Upper lobe of left lung (tissue), 6 donors: ENCODE measurements at regions not wholly inside any gene's neighbourhood (a gene's known extent, or its start where the extent isn't known, plus 50 kb on each side); places are given as distances from the start of the nearest gene placed in this dataset.

Experiments
- ATAC-seq, 2 donors: fragments of 200-7000 bp; cut with Tn5 transposase; one replicate each; pipeline ENCODE4 v1.9.1; 2022; ENCODE audit warnings: mild to moderate bottlenecking in 2 of 2, moderate library complexity in 2 of 2; ENCODE audit not compliant: low FRiP score in 2 of 2
- DNase-seq, 2 donors: peaks; one replicate each; pipeline ENCODE4 v3.0.0-alpha.2; 2019 to 2020
- H3K27ac ChIP-seq, 4 donors: fragments of 200-600 bp; sonication (generic); one replicate each; pipeline ENCODE4 v1.5.1; 2016 to 2019
- H3K27me3 ChIP-seq, 4 donors: fragments of 200-600 bp; sonication (generic); one replicate each; pipeline ENCODE4 v1.5.1; 2017 to 2019
- H3K36me3 ChIP-seq, 4 donors: fragments of 200-600 bp; sonication (generic); one replicate each; pipeline ENCODE4 v1.5.1; 2016 to 2019
- H3K4me1 ChIP-seq, 4 donors: fragments of 200-600 bp; sonication (generic); one replicate each; pipeline ENCODE4 v1.5.1; 2018 to 2019
- H3K4me3 ChIP-seq, 4 donors: fragments of 200-600 bp; sonication (generic); one replicate each; pipeline ENCODE4 v1.5.1; 2017 to 2019; ENCODE audit warnings: mild to moderate bottlenecking in 2 of 4, moderate library complexity in 1 of 4
- H3K9me3 ChIP-seq, 4 donors: fragments of 200-600 bp; sonication (generic); one replicate each; pipeline ENCODE4 v1.5.1; 2018 to 2019
- CTCF ChIP-seq, 6 experiments: fragments of 450-650 bp in 4 of 6; fragments of 200-600 bp in 2 of 6; sonication (generic) in 2 of 6; IDR thresholded peaks; one replicate each; pipeline ENCODE4 v1.5.1; 2016 to 2019; ENCODE audit warnings: antibody characterized with exemption in 6 of 6
- EP300 ChIP-seq, 4 donors: sonication (generic); formaldehyde crosslinking; IDR thresholded peaks; one replicate each; pipeline ENCODE4 v1.5.1; 2017; ENCODE audit warnings: antibody characterized with exemption in 4 of 4, control low read depth in 2 of 4
- POLR2A ChIP-seq, 4 donors: fragments of 450-650 bp; IDR thresholded peaks; one replicate each; pipeline ENCODE4 v1.5.1; 2016 to 2017; ENCODE audit warnings: antibody characterized with exemption in 4 of 4, mild to moderate bottlenecking in 2 of 4
- POLR2AphosphoS5 ChIP-seq, 2 donors: sonication (generic); formaldehyde crosslinking; IDR thresholded peaks; one replicate each; pipeline ENCODE4 v1.5.1; 2017; ENCODE audit warnings: antibody characterized with exemption in 2 of 2
- WGBS, 2 donors: methylation state at CpG; one replicate each; pipeline ENCODE4 v1.1.5; 2017 to 2018; 5-methylcytosine and 5-hydroxymethylcytosine counted together
- donor health status: DM: no; HTN: no; CAD: no; lungs with moderate emphysema.
- donor health status: DM: no; HTN: yes; CAD: no; lungs with severe emphysema.

GRCh38 chr1:37243368-37244082 is 209.2 kb upstream of the GRIK3 start:
- Histone ChIP-seq H3K4me3 (no peak overlapping the region), H3K36me3 (no peaks in the 10 kb centered on the region), H3K27me3 (no peaks in the 10 kb centered on the region), H3K27ac (no peak overlapping the region), H3K4me1 (no peaks in the 10 kb centered on the region), H3K9me3 (no peaks in the 10 kb centered on the region)
- no peak for DNase-seq
- WGBS, 2 donors, result 49 to 65% methylated on average over 8 to 12 of the region's 12 CpGs
- ATAC-seq, result no peak
- no peak for TF ChIP-seq EP300 (IDR thresholded peaks at IDR 0.05)
- TF ChIP-seq CTCF (IDR thresholded peaks at IDR 0.05), result no peak
- TF ChIP-seq POLR2AphosphoS5 (IDR thresholded peaks at IDR 0.05), result no peak
- no peak for TF ChIP-seq POLR2A (IDR thresholded peaks at IDR 0.05)

GRCh38 chr1:37244083-37244480 is 209.8 kb upstream of the GRIK3 start:
- no peaks in the 10 kb centered on the region for H3K9me3 ChIP-seq
- H3K4me3 ChIP-seq, result no peak overlapping the region
- DNase-seq, result no peak
- no peaks in the 10 kb centered on the region for H3K36me3 ChIP-seq
- no peak overlapping the region for H3K27ac ChIP-seq
- TF ChIP-seq POLR2A (IDR thresholded peaks at IDR 0.05), result no peak
- TF ChIP-seq CTCF (IDR thresholded peaks at IDR 0.05), result no peak
- TF ChIP-seq POLR2AphosphoS5 (IDR thresholded peaks at IDR 0.05), result no peak
- no peak for TF ChIP-seq EP300 (IDR thresholded peaks at IDR 0.05)
- WGBS, 2 donors, result 69 to 73% methylated on average over 6 of the region's 6 CpGs
- no peaks in the 10 kb centered on the region for H3K27me3 ChIP-seq
- no peak for ATAC-seq
- no peaks in the 10 kb centered on the region for H3K4me1 ChIP-seq

GRCh38 chr1:37244815-37245214 is 210.5 kb upstream of the GRIK3 start:
- 79 to 88% methylated on average over 3 of the region's 3 CpGs for WGBS, 2 donors
- TF ChIP-seq EP300 (IDR thresholded peaks at IDR 0.05) (no peak), POLR2A (IDR thresholded peaks at IDR 0.05) (no peak), CTCF (IDR thresholded peaks at IDR 0.05) (no peak), POLR2AphosphoS5 (IDR thresholded peaks at IDR 0.05) (no peak)
- Histone ChIP-seq H3K4me3 (no peak overlapping the region), H3K9me3 (no peaks in the 10 kb centered on the region), H3K27me3 (no peaks in the 10 kb centered on the region), H3K27ac (no peak overlapping the region), H3K36me3 (no peaks in the 10 kb centered on the region), H3K4me1 (no peaks in the 10 kb centered on the region)
- ATAC-seq (no peak), DNase-seq (no peak)

GRCh38 chr1:37246631-37247030 is 212.3 kb upstream of the GRIK3 start:
- Histone ChIP-seq H3K27me3 (no peaks in the 10 kb centered on the region), H3K4me1 (no peaks in the 10 kb centered on the region), H3K36me3 (no peaks in the 10 kb centered on the region), H3K4me3 (no peak overlapping the region), H3K9me3 (no peaks in the 10 kb centered on the region), H3K27ac (no peak overlapping the region)
- no peak for TF ChIP-seq CTCF (IDR thresholded peaks at IDR 0.05)
- no peak for TF ChIP-seq EP300 (IDR thresholded peaks at IDR 0.05)
- no peak for TF ChIP-seq POLR2AphosphoS5 (IDR thresholded peaks at IDR 0.05)
- no peak for TF ChIP-seq POLR2A (IDR thresholded peaks at IDR 0.05)
- DNase-seq (no peak), ATAC-seq (no peak)
- WGBS, 2 donors, result 39 to 50% methylated on average over 6 of the region's 6 CpGs

- ATAC-seq, result no peak
- H3K27ac ChIP-seq, result no peak overlapping the region
- H3K4me3 ChIP-seq, result no peak overlapping the region
- 36 to 58% methylated on average over 2 to 4 of the region's 4 CpGs for WGBS, 2 donors
- no peak for TF ChIP-seq POLR2A (IDR thresholded peaks at IDR 0.05)
- no peak for TF ChIP-seq CTCF (IDR thresholded peaks at IDR 0.05)
- TF ChIP-seq POLR2AphosphoS5 (IDR thresholded peaks at IDR 0.05), result no peak
- no peak for TF ChIP-seq EP300 (IDR thresholded peaks at IDR 0.05)
- DNase-seq, result no peak
- H3K27me3 ChIP-seq, result no peaks in the 10 kb centered on the region
- H3K4me1 ChIP-seq, result no peaks in the 10 kb centered on the region
- no peaks in the 10 kb centered on the region for H3K9me3 ChIP-seq
- H3K36me3 ChIP-seq, result no peaks in the 10 kb centered on the region
Measured at GRCh38 chr1:37250371-37250770, 216.1 kb upstream of the GRIK3 start.
